ENCODE measurements at regions not wholly inside any gene's neighbourhood (a gene's known extent, or its start where the extent isn't known, plus 50 kb on each side); places are given as distances from the start of the nearest gene placed in this dataset.
A peak's percentile ranks its signal among the peaks of the same experiment; 100 is the strongest.

DNA sequence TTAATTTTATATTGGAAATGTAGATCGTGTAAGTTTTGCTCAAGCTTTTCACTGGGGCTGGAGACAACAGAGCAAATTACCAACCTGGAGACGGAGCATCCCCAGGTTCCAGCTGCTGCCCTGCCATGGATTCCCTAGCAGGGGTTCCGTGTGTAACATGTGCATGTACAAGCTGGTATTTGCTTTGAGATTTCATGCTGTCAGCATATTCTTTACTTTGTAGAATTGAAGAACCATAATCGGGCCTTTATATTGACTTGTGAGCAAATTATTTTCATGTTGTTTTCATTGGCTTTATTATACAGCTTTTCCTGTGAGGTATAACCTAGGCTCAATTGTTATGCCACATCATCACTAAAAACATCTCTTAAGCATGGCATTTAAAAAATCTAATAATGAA is 369.2 kb upstream of the COBL start:
- TF ChIP-seq, protein P1, sequence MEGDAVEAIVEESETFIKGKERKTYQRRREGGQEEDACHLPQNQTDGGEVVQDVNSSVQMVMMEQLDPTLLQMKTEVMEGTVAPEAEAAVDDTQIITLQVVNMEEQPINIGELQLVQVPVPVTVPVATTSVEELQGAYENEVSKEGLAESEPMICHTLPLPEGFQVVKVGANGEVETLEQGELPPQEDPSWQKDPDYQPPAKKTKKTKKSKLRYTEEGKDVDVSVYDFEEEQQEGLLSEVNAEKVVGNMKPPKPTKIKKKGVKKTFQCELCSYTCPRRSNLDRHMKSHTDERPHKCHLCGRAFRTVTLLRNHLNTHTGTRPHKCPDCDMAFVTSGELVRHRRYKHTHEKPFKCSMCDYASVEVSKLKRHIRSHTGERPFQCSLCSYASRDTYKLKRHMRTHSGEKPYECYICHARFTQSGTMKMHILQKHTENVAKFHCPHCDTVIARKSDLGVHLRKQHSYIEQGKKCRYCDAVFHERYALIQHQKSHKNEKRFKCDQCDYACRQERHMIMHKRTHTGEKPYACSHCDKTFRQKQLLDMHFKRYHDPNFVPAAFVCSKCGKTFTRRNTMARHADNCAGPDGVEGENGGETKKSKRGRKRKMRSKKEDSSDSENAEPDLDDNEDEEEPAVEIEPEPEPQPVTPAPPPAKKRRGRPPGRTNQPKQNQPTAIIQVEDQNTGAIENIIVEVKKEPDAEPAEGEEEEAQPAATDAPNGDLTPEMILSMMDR (IDR thresholded peaks at IDR 0.05) = no peak

DNA sequence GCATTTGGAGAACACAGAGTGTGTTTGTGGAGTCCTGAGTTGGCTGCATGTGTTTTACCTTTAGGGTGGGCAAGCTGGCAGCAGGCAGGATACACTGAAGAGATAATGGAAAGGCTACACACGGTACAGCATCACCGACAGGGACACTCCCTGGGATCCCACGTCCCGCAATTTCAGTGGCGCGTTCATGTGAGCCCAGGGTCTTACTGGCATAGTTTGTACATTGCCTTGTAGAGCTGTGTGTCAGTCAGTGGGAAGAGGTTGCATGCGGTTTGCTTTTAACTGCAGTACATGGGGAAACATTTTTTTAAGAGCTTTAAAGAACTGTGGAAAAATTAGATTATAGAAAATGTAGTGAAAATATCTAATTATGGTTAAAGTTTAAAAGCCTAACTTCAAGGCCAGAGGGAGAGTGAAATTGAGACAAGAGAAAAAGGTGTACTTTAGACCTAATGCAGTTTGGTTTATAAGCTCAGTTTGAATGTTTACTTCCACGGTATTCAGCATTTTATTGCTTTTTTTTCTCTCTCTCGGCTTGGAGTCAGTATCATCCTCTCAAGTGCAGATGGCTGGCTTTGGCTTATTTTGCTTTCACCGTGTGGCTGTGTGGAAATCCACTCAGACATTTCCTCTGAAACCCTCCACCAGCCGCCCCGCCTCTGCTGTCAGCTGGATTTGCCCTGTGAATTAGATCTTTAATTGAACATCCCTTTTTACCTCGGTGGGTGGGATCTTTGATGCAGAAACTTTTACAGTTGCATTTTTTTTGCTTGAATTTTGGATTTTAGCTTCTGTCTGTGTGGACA is 364.2 kb upstream of the COBL start:
- TF ChIP-seq, protein P1 (IDR thresholded peaks at IDR 0.05) = no peak

DNA sequence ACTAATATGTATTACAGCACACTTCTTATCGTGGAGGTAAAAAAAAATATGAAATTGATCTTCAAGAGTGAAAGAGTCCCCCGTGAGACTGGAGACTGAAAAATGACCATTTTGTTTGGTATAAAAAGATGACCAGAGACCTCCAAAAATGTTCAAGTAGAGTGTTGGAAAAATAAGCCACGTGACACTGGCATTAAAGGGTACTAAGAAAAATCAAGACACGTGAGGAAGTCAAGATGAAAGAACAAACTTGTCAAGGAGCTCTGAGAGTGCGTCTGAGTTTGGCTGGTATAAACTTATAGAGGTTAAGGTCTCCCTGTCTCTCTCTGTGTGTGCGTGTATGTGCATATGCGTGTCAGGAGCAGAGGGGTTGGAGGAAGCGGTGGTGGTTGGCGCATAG is 362.7 kb upstream of the COBL start:
- TF ChIP-seq, protein P1 (IDR thresholded peaks at IDR 0.05) = no peak

DNA sequence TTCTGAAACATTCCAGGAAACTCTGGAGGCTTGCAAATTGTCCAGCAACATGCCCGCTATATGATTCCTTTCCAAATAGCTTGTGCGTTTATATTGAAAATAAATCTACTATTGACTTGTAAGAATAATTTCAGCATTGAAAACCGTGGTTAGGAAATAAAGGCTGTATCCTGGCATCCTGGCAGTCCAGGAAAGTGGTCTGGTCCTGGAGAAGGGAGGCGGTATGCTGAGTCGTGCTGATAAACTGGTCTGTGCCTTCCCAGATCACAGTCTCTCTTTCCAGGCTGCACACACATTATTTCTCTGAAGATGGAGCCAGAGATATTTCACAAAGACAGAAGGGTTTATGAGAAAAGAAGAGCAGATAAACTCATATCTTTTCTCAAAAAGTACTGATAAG is 350.1 kb upstream of the COBL start:
- TF ChIP-seq, protein P1 (IDR thresholded peaks at IDR 0.05) = peak; percentile 42

DNA sequence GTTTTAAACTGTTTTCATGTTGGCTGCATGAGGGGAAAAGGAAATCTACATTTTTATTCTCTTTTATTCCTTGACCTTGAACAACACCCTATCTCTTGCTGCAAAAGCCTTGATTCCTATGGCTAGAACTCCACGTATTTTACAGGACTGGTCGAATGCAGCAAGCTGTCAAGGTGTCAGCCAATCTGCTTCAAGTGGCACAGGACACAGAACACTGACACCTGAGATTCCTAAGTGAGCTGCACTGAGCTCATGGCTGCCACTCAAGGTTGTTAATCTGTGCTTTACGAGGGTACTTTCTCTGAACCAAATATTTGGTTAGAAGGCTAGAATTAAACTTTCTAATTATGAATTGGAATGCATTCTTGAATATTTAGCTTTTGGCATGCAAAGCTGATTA is 349.7 kb upstream of the COBL start:
- TF ChIP-seq, protein P1 (IDR thresholded peaks at IDR 0.05) = no peak

DNA sequence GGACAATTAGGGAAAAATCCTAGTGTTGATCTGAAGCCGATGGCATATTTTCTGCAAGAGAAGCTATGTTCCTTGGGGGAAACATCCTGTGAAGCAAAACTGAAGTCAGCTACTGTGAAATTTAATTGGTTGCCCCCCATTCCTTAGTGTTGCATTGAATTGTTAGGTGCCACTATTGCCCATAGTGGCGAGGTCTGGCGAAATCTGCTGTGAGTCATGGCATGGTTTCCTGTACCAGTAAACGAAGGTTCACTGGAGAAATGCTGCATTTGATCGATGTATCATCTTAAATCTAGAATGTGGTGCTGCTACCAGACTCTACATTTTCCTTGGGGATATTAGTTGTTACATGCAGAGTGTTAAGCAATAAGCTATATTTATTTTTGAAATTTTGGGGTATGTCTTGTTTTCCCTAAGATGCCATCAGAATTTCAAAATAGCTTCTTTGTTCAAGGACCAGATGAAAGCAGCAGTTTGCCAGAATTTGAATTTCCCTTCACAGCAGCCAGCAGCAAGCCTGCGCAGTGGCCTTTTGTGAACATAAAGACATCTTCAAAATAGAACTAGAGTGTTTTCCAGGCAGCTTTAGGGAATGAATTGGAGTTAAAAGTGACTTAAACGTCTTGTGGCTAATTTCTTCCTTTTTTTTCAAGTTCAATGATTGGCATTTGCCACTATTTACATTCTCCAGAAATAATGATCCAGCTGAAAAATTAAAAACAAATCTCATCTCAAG is 348.6 kb upstream of the COBL start:
- TF ChIP-seq, protein P1 (IDR thresholded peaks at IDR 0.05) = no peak

DNA sequence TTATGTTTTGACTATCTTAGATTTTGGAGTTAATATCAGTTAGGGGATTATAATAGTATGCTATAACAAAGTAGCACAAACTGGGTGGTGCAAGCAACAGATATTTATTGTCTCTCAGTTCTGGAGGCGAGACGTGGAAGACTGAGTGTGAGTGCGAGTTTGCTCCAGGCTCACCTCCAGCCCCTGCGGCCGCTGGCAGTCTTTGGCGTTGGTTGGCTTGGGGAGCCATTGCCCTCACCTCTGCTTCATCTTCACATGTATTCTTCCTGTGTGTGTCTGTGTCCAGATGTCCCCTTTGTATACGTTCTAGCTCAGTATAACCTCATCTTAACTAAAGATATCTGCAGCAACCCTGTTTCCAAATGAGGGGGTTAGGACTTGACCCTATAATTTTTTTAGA is 343.9 kb upstream of the COBL start:
- TF ChIP-seq, protein P1 (IDR thresholded peaks at IDR 0.05) = no peak

Measured in LNCAP (cell line).